Activated CD8-positive, alpha-beta T cell treated with anti-CD3 and anti-CD28 coated beads for 36 hours (primary cell): ENCODE measurements at regions not wholly inside any gene's neighbourhood (a gene's known extent, or its start where the extent isn't known, plus 50 kb on each side); places are given as distances from the start of the nearest gene placed in this dataset.

Source experiments
- ATAC-seq: fragments of 200-7000 bp; cut with Tn5 transposase; one replicate; pipeline ENCODE4 v1.10.0; 2021; ENCODE audit warnings: mild to moderate bottlenecking, moderate library complexity
- CTCF ChIA-PET: fragments of 350-600 bp; sonication (Branson Sonifier 250); formaldehyde crosslinking; loops from one replicate; lab custom pipeline; 2021; ENCODE audit warnings: antibody characterized with exemption; lab: Charles Lee
- POLR2A ChIA-PET: fragments of 350-600 bp; sonication (Branson Sonifier 250); formaldehyde crosslinking; loops from one replicate; lab custom pipeline; 2021; ENCODE audit warnings: antibody characterized with exemption; lab: Charles Lee
- DNase-seq: peaks from one replicate; pipeline ENCODE4 v3.0.0-alpha.2; 2020
- H3K27ac Mint-ChIP-seq: one replicate; pipeline ENCODE4 v1.8.0; 2021; ENCODE audit warnings: mild to moderate bottlenecking, mixed read lengths
- H3K27me3 Mint-ChIP-seq: one replicate; pipeline ENCODE4 v1.8.0; 2021; ENCODE audit warnings: mixed read lengths
- H3K36me3 Mint-ChIP-seq: one replicate; pipeline ENCODE4 v1.8.0; 2021; ENCODE audit warnings: low read depth, mixed read lengths
- H3K4me1 Mint-ChIP-seq: one replicate; pipeline ENCODE4 v1.8.0; 2021; ENCODE audit warnings: low read depth, mixed read lengths
- H3K4me3 Mint-ChIP-seq: one replicate; pipeline ENCODE4 v1.8.0; 2021; ENCODE audit warnings: mild to moderate bottlenecking, moderate library complexity, mixed read lengths
- H3K9me3 Mint-ChIP-seq: one replicate; pipeline ENCODE4 v1.8.0; 2021; ENCODE audit warnings: mixed read lengths
- CTCF ChIP-seq: fragments of 200-600 bp; IDR thresholded peaks from one replicate; pipeline ENCODE4 v1.8.0; 2022; ENCODE audit warnings: antibody characterized with exemption, mild to moderate bottlenecking
- intact Hi-C: fragments of 100-400 bp; cut with micrococcal nuclease; formaldehyde crosslinking; loops from one replicate; pipeline ENCODE4 v1.10.0; 2022

DNA sequence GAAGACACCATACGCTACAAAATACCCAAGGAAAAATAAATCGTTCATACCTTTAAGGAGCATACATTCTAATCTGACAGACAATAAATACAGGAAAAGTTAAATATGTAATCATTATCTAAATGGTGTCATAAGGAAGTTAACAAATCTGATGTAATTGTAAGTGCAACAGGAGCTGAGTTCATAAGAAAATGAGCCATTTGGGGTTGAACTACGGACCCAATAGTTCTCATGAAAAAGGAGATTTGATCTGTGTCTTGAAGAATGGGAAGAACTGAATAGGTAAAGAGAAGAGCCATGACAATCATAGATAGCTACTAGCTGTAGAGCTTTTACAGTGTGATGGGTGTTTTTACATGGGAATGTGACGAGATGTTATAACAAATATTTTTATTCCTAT is 175.6 kb downstream of the ANKRD50 start:
- ATAC-seq = no peak
- Mint-ChIP-seq H3K9me3 (no peaks in the 10 kb centered on the region), H3K36me3 (no peaks in the 10 kb centered on the region), H3K4me3 (no peak overlapping the region), H3K27me3 (no peaks in the 10 kb centered on the region), H3K4me1 (no peaks in the 10 kb centered on the region), H3K27ac (no peak overlapping the region)
- no peak for TF ChIP-seq CTCF
- no peak for DNase-seq
- POLR2A ChIA-PET = no interaction called here
- CTCF ChIA-PET = no interaction called here
- intact Hi-C loops = no loop called here

GRCh38 chr4:124537971-124538370 is 174.6 kb downstream of the ANKRD50 start:
- intact Hi-C loops = no loop called here
- ChIA-PET POLR2A (no interaction called here), CTCF (no interaction called here)
- no peak overlapping the region for H3K4me3 Mint-ChIP-seq
- H3K27ac Mint-ChIP-seq = no peak overlapping the region
- H3K4me1 Mint-ChIP-seq = no peaks in the 10 kb centered on the region
- H3K27me3 Mint-ChIP-seq = no peaks in the 10 kb centered on the region
- DNase-seq = no peak
- TF ChIP-seq CTCF = no peak
- no peak for ATAC-seq
- no peaks in the 10 kb centered on the region for H3K9me3 Mint-ChIP-seq
- H3K36me3 Mint-ChIP-seq = no peaks in the 10 kb centered on the region

DNA sequence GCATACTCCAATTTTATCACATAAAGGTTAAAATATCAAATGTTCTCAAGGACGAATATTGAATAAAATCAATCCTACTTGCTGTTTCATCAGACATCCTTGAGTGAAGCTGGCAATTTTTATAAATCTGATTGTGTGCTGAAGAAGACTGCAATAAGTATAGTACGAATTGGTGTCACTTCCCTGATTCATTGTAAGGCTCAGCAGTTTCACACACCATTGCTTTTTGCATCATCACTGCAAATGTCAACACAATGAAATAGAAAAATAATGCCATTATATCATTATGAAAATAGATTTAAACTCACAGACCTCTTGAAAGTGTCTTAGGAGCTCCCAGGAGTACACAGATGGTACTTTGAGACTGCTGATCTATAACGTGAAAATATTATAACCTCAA is 172.5 kb downstream of the ANKRD50 start:
- ATAC-seq (no peak), DNase-seq (no peak)
- Mint-ChIP-seq H3K4me3 (no peak overlapping the region), H3K27ac (no peak overlapping the region), H3K36me3 (no peaks in the 10 kb centered on the region), H3K9me3 (no peaks in the 10 kb centered on the region), H3K4me1 (no peaks in the 10 kb centered on the region), H3K27me3 (no peaks in the 10 kb centered on the region)
- ChIA-PET POLR2A (no interaction called here), CTCF (no interaction called here)
- no peak for TF ChIP-seq CTCF
- intact Hi-C loops = no loop called here

DNA sequence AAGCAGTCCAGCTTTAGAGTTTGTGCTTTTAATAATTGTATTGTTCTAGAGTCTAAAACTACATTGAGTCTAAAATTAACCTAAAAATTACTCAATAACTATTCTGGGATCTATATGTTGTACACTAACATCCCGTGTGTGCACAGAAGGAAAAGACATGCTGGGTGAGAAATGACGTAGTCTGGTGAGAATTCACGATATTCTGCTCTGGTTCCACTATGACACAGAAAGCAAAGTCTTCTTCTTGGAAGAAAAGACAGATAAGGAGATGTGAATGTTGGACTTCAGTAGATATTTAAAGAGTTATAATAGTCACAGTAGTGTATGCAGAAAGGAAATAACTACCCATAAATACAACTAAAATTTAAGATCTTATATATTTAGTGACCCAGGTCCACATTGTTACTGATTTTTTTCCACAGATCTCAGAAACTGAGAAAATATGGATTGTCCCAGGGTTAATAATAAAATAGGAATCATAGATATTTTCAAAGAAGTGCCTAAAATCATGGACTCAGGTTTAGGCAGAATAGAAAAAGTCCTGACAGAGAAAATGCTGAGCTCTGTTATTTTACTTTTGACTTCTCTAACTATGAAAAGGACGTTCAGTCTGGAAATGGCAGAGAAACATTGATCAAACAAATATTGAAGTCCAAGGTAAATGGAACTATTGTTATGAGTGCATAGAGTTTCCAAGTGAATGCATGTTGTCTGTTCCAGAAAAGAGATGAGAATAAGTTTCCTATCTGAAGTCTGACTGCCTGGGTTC is 170.7 kb downstream of the ANKRD50 start:
- no peak overlapping the region for H3K27ac Mint-ChIP-seq
- no peak for DNase-seq
- no peaks in the 10 kb centered on the region for H3K27me3 Mint-ChIP-seq
- TF ChIP-seq CTCF = no peak
- ChIA-PET CTCF (no interaction called here), POLR2A (no interaction called here)
- intact Hi-C loops = no loop called here
- no peak overlapping the region for H3K4me3 Mint-ChIP-seq
- no peaks in the 10 kb centered on the region for H3K9me3 Mint-ChIP-seq
- no peak for ATAC-seq
- no peaks in the 10 kb centered on the region for H3K36me3 Mint-ChIP-seq
- H3K4me1 Mint-ChIP-seq = no peaks in the 10 kb centered on the region

DNA sequence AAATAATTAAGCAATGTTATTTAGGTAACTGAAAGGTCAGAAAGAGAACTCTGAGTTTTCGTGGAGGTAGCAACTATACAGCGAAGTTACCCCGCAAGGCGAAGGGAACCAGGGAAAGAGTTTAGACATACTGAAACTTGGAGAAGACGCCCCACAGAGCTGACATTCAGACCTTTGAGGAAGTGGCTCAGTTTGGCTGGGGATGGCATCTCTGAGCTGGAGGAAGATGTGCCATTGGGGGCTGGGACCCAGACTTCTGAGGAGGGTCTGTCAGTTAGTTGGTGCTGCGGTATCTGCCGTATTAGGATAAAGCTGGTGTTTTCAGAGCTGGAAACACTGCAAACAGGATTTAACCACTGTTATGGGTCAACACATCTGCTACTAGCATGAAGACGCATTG is 156.6 kb downstream of the ANKRD50 start:
- H3K9me3 Mint-ChIP-seq = no peaks in the 10 kb centered on the region
- H3K4me3 Mint-ChIP-seq = no peak overlapping the region
- DNase-seq (no peak), ATAC-seq (no peak)
- H3K36me3 Mint-ChIP-seq = no peaks in the 10 kb centered on the region
- ChIA-PET POLR2A (no interaction called here), CTCF (no interaction called here)
- H3K27me3 Mint-ChIP-seq = no peaks in the 10 kb centered on the region
- H3K27ac Mint-ChIP-seq = no peak overlapping the region
- TF ChIP-seq CTCF = no peak
- intact Hi-C loops = no loop called here
- H3K4me1 Mint-ChIP-seq = no peaks in the 10 kb centered on the region
